Mesothelial cell of epicardium (in vitro differentiated cells): ENCODE measurements at regions not wholly inside any gene's neighbourhood (a gene's known extent, or its start where the extent isn't known, plus 50 kb on each side); places are given as distances from the start of the nearest gene placed in this dataset.

Experiments
- DNase-seq, 2 experiments: peaks; one replicate each; pipeline ENCODE4 v3.0.0; 2021; ENCODE audit warnings: low spot score in 2 of 2; ENCODE audit not compliant: unreplicated experiment in 2 of 2
- H3K27ac Mint-ChIP-seq: 2 replicates; pipeline ENCODE4 v1.8.0; 2021; ENCODE audit warnings: mixed read lengths
- H3K27me3 Mint-ChIP-seq: 2 replicates; pipeline ENCODE4 v1.8.0; 2021; ENCODE audit warnings: low read depth, mixed read lengths
- H3K36me3 Mint-ChIP-seq: 2 replicates; pipeline ENCODE4 v1.8.0; 2021; ENCODE audit warnings: mixed read lengths
- H3K4me1 Mint-ChIP-seq: 2 replicates; pipeline ENCODE4 v1.8.0; 2021; ENCODE audit warnings: mixed read lengths
- H3K4me3 Mint-ChIP-seq: 2 replicates; pipeline ENCODE4 v1.8.0; 2021; ENCODE audit warnings: mild to moderate bottlenecking, moderate library complexity, mixed read lengths
- H3K9me3 Mint-ChIP-seq: 2 replicates; pipeline ENCODE4 v1.8.0; 2021; ENCODE audit warnings: mixed read lengths
- CTCF ChIP-seq: fragments of 200-600 bp; sonication (generic); IDR thresholded peaks from one replicate; pipeline ENCODE4 v1.5.0; 2021; ENCODE audit warnings: antibody characterized with exemption; ENCODE audit not compliant: unreplicated experiment

- TF ChIP-seq CTCF: no peak
- peaks cover 5% of the 10 kb centered on the region for H3K4me1 Mint-ChIP-seq
- H3K4me3 Mint-ChIP-seq: no peak overlapping the region
- DNase-seq: no peak
- H3K9me3 Mint-ChIP-seq: peaks cover 35% of the 10 kb centered on the region
- no peaks in the 10 kb centered on the region for H3K36me3 Mint-ChIP-seq
- H3K27me3 Mint-ChIP-seq: no peaks in the 10 kb centered on the region
- H3K27ac Mint-ChIP-seq: no peak overlapping the region
Measured at GRCh38 chr13:44068169-44068568, 188.5 kb downstream of the LACC1 start.

GRCh38 chr13:44068737-44069136 lies 189.0 kb downstream of the LACC1 start:
- H3K4me1 Mint-ChIP-seq: peaks cover 5% of the 10 kb centered on the region
- no peak for DNase-seq
- no peak overlapping the region for H3K27ac Mint-ChIP-seq
- no peaks in the 10 kb centered on the region for H3K36me3 Mint-ChIP-seq
- no peaks in the 10 kb centered on the region for H3K27me3 Mint-ChIP-seq
- TF ChIP-seq CTCF: no peak
- H3K4me3 Mint-ChIP-seq: no peak overlapping the region
- peaks cover 38% of the 10 kb centered on the region for H3K9me3 Mint-ChIP-seq

GRCh38 chr13:44072536-44072935 lies 192.8 kb downstream of the LACC1 start:
- H3K4me1 Mint-ChIP-seq: peaks cover 10% of the 10 kb centered on the region
- TF ChIP-seq CTCF: no peak
- DNase-seq: no peak
- no peaks in the 10 kb centered on the region for H3K27me3 Mint-ChIP-seq
- peaks cover 34% of the 10 kb centered on the region for H3K9me3 Mint-ChIP-seq
- no peak overlapping the region for H3K27ac Mint-ChIP-seq
- H3K36me3 Mint-ChIP-seq: no peaks in the 10 kb centered on the region
- no peak overlapping the region for H3K4me3 Mint-ChIP-seq

GRCh38 chr13:44074611-44075010 lies 194.9 kb downstream of the LACC1 start:
- peaks cover 21% of the 10 kb centered on the region for H3K9me3 Mint-ChIP-seq
- no peak for DNase-seq
- H3K4me3 Mint-ChIP-seq: no peak overlapping the region
- no peaks in the 10 kb centered on the region for H3K36me3 Mint-ChIP-seq
- H3K4me1 Mint-ChIP-seq: peaks cover 5% of the 10 kb centered on the region
- no peak for TF ChIP-seq CTCF
- H3K27me3 Mint-ChIP-seq: no peaks in the 10 kb centered on the region
- no peak overlapping the region for H3K27ac Mint-ChIP-seq

- Mint-ChIP-seq H3K4me3 (no peak overlapping the region), H3K9me3 (peaks cover 18% of the 10 kb centered on the region), H3K36me3 (no peaks in the 10 kb centered on the region), H3K4me1 (peaks cover 5% of the 10 kb centered on the region), H3K27me3 (no peaks in the 10 kb centered on the region), H3K27ac (no peak overlapping the region)
- DNase-seq: no peak
- TF ChIP-seq CTCF: no peak
Measured at GRCh38 chr13:44075113-44075512, 195.4 kb downstream of the LACC1 start.

- Mint-ChIP-seq H3K27me3 (no peaks in the 10 kb centered on the region), H3K9me3 (peaks cover 4% of the 10 kb centered on the region), H3K36me3 (no peaks in the 10 kb centered on the region), H3K4me3 (no peak overlapping the region), H3K4me1 (peaks cover 5% of the 10 kb centered on the region), H3K27ac (no peak overlapping the region)
- no peak for DNase-seq
- TF ChIP-seq CTCF: no peak
Measured at GRCh38 chr13:44078806-44079376, 199.2 kb downstream of the LACC1 start.
